ENCODE measurements at regions not wholly inside any gene's neighbourhood (a gene's known extent, or its start where the extent isn't known, plus 50 kb on each side); places are given as distances from the start of the nearest gene placed in this dataset.

- TF ChIP-seq CTCF (IDR thresholded peaks at IDR 0.05) (no peak), POLR2A (IDR thresholded peaks at IDR 0.05) (no peak)
These were observed 59.3 kb upstream of the GNG12 start for GRCh38 chr1:67892476-67893125.
